Endometrial microvascular endothelial cells (primary cell): ENCODE measurements at regions not wholly inside any gene's neighbourhood (a gene's known extent, or its start where the extent isn't known, plus 50 kb on each side); places are given as distances from the start of the nearest gene placed in this dataset.

ENCODE experiments used
- in situ Hi-C: cut with HindIII; loops from 2 replicates; pipeline ENCODE4 v1.10.0; 2017; ENCODE audit warnings: low sequenced_read_pairs, low pct_unique_long_range_greater_than_20kb; ENCODE audit errors: inconsistent ontology term

GRCh38 chr22:48042621-48043395 lies 1280.4 kb downstream of the TBC1D22A start:
- in situ Hi-C loops: no loop called here

DNA sequence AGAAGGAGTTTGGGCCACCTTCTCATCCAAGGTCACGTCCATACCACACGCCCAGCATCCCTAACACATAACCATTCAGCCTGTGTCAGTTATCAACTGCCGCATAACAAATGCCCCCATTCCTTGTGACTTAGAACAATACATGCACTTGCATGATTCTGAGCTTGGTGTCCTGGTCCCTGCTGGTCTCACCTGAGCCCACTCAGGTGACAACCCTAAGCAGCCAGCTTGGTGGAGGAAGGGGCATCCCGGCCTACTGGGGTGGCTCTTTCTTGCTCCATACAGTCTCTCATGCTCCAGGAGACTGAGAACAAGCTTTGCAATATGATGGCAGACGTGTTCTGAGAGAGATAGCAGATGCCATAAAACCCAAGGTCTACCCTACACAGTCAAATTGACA lies 1276.9 kb downstream of the TBC1D22A start:
- in situ Hi-C loops: no loop called here

GRCh38 chr22:48037618-48038017 lies 1275.2 kb downstream of the TBC1D22A start:
- in situ Hi-C loops: no loop called here

DNA sequence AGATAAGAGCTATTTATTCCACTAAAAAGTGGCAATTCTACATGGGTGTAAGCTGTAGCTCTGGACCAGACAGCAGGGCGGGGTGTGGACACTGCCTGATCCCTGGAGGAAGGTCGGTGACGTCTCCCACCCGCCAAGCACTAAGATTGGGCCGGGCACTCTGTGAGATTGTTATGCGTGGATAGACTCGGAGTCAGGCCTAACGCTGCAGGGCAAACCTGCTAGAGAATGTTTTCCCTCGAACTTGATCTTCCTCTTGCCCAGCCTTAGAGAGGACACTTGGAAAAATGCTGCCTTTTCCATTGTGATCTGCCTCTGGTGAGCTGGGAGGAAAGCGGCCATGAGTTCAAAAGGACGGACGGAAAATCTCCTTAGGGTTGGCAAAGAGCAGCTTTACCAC lies 1273.4 kb downstream of the TBC1D22A start:
- in situ Hi-C loops: no loop called here

DNA sequence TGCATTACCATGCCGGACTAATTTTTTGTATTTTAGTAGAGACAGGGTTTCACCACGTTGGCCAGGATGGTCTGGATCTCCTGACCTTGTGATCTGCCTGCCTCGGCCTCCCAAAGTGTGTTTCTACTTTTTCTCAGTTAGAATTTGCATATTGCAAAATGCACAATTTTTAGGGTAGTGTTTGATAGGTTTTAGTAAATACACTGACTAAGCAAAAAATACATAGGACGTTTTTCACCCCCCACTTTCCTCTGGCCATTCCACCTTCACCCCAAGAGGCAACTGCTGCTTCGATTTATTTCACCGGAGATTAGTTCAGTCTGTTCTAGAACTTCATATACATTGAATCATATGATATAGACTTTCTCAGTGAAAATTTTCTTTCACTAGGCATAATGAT lies 1269.1 kb downstream of the TBC1D22A start:
- in situ Hi-C loops: no loop called here

- in situ Hi-C loops: no loop called here
Measured at GRCh38 chr22:48025096-48025495, 1262.6 kb downstream of the TBC1D22A start.

DNA sequence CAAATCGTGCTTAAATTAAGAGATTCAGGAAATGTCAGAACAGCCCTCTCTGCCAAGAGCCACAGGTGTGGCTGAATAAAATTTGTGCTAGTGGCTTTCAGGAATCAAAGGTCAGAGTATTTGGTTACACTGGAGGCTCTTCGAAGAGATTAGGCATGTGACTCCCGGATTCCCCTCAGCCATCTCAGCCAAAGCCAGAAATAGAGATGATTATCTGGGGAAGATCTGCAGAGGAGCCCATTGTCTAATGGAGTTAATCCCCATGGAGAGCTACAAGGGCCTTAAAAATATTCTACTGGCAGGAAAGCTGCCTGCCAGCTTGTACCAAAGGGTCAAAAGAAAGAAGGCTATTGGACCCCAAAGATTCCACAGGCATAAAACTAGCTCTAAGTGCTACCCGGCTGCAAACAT lies 1259.5 kb downstream of the TBC1D22A start:
- in situ Hi-C loops: no loop called here

DNA sequence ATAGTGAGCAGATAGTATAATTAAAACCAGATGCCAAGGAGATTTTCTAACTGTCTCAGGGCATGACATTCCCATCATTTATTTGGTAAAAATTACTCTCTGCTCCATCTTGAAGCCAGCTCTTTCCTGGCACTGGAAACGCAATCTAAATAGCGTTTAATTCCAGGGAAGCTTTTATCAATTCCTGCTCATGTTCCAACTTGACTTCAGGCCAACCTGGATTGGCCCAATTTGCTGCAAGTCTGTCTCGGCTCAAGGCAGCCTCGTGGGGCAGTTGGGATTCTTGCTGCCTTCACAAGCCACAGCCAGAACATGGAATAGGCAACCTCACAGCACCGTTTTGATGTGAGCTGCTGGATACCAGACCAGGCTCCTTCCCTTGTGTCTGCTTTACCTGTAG lies 1255.9 kb downstream of the TBC1D22A start:
- in situ Hi-C loops: no loop called here

DNA sequence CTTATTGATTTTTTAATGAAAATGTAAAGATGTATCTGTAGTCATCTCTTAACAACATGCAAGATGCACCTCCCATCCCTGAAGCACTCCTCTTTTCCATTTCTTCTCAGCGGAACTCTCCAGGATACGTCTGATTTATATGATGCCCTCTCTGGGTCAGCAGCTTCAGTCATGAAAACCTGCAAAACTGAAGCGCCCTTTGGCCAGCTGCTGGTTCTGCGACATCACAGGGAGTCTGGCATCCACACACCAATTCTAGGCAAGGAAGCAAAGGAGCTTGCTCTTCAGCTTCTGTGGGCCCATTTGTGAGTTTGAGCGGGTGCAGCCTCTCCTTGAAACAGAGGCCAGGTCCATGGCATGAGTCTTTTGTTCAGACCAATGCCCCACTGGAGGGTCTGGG lies 1253.3 kb downstream of the TBC1D22A start:
- in situ Hi-C loops: no loop called here

- in situ Hi-C loops: no loop called here
Measured at GRCh38 chr22:48004936-48005335, 1242.5 kb downstream of the TBC1D22A start.

DNA sequence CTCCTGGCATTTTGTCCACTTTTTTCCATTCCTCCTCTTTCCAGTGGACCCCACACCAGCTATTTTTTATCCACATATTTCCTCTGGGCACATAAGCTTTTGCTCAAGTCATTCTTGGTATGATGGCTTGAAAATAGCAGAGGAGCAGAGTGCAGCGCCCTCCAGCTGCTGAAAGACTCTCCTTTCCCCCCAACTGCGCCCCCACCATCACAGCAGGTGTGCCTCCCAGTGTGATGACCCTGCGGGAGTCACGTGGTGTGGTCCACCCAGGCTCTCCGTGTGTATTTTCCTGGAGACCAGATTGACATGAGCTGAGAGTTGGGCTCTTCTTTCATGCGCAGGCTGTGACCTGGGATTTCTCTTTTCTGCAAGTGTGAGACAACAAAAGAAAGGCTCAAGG lies 1241.6 kb downstream of the TBC1D22A start:
- in situ Hi-C loops: no loop called here

DNA sequence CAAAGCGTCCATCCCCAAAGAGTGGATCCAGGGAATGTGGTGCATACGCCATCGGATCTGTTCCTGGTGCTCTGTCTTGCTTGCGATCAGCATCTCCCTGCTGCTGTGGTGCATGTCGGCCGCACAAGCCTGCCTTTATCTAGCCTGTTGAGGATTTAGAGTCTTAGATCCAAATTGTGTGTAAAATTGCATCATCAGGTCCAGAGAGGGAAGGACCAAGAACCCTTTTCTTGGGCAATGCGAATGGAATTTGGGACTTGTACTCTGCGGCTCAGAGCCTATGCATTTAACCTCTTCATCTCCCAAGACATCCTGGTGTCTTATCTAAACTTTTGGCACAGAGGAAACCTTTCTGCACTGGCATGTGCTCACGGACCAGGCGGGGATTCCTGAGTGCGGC lies 1238.7 kb downstream of the TBC1D22A start:
- in situ Hi-C loops: no loop called here

DNA sequence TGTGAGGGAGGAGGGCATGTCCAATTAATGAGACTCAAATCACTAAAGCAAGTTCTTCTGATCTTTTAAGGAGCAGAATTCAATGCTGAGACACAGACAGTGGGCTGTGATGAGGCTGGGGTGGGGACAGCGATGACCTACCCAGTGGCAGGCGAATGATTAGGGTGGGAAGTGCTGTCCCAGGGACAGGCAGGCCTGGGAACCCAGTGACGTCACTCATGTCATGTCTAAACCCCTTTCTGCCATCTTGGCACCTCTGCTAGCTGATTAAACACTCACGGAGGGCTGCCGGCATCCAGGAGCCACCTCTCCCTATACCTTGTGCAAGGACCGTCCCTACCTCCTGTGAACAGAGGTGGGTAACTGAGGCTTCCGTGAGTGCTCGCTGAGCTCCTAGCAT lies 1235.2 kb downstream of the TBC1D22A start:
- in situ Hi-C loops: no loop called here

DNA sequence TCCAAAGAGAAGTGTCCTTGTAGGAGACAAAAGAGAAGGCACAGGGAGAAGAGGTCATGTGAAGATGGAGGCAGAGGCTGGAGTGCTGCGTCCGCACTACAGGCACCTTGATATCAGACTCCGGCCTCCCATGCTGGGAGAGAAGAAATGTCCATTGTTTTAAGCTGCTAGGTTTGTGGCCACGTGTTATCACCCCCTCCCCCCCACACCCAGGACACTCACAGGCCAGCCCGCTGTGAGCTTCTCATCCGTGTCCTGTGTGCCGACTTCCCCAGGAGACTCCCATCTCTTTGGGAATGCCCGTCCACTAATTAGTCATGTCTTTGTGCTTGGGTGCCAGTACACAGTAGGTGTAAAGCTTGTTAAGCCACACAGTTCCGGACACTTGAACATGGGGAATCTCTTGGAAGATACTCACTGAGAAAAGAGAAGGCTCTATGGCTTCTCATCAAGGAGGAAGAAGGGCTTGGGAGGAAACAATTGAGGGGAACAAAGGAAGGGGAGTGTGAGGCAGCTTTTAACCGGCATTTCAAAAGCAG lies 1234.7 kb downstream of the TBC1D22A start:
- in situ Hi-C loops: no loop called here

DNA sequence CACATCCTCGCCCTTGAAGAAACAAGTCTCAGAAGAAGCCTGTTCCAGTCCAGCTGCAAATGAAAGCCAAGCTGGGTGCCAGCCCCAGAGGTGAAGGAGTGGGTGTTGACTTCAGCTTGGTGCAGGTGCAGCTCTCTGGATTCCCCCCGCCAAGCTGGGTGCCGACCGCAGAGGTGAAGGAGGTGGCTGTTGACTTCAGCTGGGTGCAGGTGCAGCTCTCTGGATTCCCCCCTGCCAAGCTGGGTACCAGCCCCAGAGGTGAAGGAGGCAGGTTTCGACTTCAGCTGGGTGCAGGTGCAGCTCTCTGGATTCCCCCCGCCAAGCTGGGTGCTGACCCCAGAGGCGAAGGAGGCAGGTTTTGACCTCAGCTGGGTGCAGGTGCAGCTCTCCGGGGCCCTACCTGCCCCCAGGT lies 1234.0 kb downstream of the TBC1D22A start:
- in situ Hi-C loops: no loop called here

GRCh38 chr22:47995718-47996117 lies 1233.3 kb downstream of the TBC1D22A start:
- in situ Hi-C loops: no loop called here

- in situ Hi-C loops: no loop called here
Measured at GRCh38 chr22:47995264-47995627, 1232.8 kb downstream of the TBC1D22A start.

DNA sequence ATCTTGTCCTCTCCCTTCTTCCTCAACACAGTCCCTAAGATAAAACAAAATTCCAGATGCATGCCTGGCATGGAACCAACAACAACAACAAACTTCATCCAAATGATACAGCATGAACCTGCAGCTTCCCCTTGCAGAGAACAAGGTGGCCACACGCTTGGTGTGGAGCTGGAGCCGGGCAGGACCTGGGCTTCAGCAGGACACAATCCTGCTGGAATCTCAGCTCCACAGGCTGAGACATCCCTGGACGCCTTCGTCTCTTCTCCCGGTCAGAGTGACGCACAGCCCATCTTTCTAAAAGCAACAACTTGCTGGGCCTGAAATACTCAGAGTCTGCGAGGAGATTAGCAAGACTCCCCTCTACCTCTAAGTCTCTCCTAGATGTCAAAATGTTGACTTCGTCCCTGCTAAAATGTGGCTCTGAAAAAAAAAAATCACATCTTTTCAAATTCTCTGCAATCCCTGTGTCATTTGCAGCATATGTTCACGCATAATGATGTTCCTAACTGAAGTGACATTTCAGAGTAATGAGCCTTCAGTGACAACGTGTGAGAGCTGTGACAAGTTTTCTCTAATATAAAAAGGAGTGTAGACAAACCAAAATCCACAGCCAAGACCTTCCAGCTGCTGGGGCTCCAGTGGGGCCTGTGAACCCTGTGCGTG lies 1232.3 kb downstream of the TBC1D22A start:
- in situ Hi-C loops: no loop called here

DNA sequence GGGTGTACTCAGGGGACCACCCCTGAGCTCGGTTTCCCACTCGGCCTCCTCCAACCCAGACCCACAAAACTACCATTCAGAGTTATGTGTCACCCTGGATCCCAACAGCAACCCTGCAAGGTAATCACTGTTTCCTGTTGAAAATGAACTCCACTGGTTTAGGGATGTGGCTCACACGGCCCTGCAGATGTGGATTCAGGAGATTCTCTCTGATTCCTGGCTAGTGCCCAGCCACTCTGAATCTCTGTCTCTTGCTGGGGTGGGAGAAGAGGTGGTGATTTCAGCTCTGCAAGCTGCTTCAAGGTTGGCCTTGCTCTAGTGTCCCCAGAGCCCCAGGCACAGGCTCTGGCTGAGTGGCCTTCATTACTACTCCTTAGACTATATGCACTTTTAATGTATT lies 1231.6 kb downstream of the TBC1D22A start:
- in situ Hi-C loops: no loop called here

DNA sequence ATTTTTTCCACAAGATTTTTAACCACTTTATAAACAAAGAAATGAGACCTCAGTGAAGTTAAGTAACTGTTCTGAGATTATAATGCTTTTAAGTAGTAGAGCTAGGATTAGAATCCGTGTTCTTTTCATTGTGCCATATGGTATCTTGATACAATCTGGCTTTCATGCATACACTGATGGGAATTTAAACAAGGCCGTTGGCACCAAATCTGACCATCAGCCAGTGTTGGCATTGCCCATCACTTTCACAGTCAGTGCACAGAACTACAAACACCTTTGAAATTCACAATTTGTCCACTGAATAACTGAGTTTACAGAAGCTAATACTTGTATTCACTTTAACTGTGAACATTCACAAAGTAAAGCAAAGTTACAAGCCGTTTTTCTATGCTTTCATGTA lies 1228.0 kb downstream of the TBC1D22A start:
- in situ Hi-C loops: no loop called here
